ENCODE measurements at regions not wholly inside any gene's neighbourhood (a gene's known extent, or its start where the extent isn't known, plus 50 kb on each side); places are given as distances from the start of the nearest gene placed in this dataset.

DNA sequence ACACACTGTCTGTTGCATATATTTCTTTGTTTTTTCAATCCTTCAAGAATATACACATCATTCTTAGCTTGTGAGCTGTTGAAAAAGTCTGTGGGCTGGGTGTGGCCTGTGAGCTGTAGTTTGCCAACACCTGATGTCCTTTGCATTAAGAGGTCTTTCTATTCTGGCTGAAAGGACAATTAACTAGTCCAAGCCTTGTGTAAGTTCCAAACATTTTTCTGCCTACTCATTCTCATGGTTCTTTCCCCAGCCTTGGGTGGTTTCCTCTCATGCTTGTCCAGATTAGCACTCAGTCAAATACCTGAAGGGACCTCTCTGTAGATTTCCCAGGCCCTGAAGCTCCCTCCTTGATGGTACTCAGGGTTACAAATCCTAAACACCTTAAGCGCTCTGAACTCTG is 57.8 kb upstream of the NABP1 start:
- TF ChIP-seq POLR2AphosphoS5 (IDR thresholded peaks at IDR 0.05) (no peak), POLR2A (IDR thresholded peaks at IDR 0.05) (no peak)
- TF ChIP-seq, protein P1, sequence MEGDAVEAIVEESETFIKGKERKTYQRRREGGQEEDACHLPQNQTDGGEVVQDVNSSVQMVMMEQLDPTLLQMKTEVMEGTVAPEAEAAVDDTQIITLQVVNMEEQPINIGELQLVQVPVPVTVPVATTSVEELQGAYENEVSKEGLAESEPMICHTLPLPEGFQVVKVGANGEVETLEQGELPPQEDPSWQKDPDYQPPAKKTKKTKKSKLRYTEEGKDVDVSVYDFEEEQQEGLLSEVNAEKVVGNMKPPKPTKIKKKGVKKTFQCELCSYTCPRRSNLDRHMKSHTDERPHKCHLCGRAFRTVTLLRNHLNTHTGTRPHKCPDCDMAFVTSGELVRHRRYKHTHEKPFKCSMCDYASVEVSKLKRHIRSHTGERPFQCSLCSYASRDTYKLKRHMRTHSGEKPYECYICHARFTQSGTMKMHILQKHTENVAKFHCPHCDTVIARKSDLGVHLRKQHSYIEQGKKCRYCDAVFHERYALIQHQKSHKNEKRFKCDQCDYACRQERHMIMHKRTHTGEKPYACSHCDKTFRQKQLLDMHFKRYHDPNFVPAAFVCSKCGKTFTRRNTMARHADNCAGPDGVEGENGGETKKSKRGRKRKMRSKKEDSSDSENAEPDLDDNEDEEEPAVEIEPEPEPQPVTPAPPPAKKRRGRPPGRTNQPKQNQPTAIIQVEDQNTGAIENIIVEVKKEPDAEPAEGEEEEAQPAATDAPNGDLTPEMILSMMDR (IDR thresholded peaks at IDR 0.05): no peak
- WGBS: 96% methylated on average over 1 of the region's 1 CpG

DNA sequence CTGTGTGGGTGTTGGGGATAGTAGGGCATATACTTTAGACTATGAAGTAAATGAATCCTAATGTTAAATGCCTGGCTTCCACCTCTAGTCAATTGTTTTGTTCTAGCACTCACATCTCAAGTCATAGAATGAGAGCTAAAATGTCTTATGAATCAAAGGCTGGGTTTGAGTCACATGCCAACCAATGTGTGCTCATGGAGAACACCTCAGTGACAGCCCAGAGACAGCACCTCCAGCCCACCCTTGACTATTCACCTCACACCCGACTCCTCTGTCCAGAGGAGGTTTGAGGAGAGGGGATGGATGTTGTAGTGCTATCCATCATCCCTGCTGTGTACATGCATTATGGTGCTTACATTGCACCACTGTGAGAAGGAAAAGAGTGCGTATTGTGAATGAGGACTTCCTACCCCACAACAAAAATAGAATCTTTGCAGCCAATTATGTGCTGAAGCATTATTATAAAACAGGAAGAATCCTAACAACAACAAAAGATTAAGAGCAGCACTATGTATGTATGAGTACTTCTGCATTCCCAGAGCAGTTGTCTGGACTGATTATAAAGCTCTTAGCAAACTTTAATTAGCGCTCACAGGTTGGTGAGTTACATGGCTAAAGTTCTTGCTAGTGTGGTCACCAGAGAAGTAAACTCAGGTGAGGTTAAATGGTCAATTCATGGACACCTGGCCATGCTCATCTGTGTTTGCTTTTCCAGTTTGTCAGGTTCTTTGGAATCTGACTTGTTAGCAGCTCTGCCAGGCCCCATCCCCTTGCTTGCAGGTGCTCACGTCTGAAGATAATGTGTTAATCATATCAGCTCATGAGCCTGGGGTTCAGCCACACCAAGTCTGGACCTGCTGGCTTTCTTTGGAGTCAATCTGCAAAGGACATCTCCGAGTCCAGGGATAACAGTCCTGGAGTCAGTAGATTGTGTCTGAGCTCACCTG is 55.3 kb upstream of the NABP1 start:
- DNase-seq (ENCODE audit: low spot score): no peak
- Histone ChIP-seq H3K4me1 (replicated peaks) (no peaks in the 10 kb centered on the region), H3K9me3 (no peaks in the 10 kb centered on the region), H3K36me3 (no peaks in the 10 kb centered on the region), H3K27ac (no peak overlapping the region), H3K4me3 (no peak overlapping the region), H3K27me3 (replicated peaks; ENCODE audit: insufficient read depth) (no peaks in the 10 kb centered on the region)
- 79% methylated on average over 5 of the region's 5 CpGs for WGBS
- TF ChIP-seq, protein P1 (IDR thresholded peaks at IDR 0.05): no peak
- TF ChIP-seq POLR2A (IDR thresholded peaks at IDR 0.05): no peak
- TF ChIP-seq POLR2AphosphoS5 (IDR thresholded peaks at IDR 0.05): no peak
- intact Hi-C loops (cut with DNase I): no loop called here

More for the DNA sequence above, 57.8 kb upstream of the NABP1 start:
- Histone ChIP-seq H3K4me3 (no peak overlapping the region), H3K36me3 (no peaks in the 10 kb centered on the region), H3K9me3 (no peaks in the 10 kb centered on the region), H3K27ac (no peak overlapping the region), H3K4me1 (replicated peaks) (no peaks in the 10 kb centered on the region), H3K27me3 (replicated peaks; ENCODE audit: insufficient read depth) (no peaks in the 10 kb centered on the region)
- intact Hi-C loops (cut with DNase I): no loop called here
- DNase-seq (ENCODE audit: low spot score): no peak

DNA sequence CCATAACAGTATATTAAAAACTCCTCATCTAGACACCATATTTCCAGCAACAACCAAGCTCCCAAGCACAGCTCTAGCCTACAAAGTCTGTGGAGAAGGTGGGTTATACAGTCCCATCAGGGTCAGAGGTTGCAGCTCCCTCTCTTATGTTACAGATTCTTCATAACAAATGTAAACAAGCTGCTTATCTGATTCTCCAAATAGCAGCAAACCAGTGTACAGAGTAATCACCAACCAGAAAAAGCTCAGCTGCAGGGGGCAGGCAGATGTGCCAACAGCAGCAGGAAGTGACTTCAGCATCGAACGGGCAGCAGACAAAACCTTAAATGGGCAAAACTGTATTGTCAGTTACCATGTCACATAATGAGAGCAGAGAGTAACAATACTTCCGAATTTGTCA is 52.9 kb upstream of the NABP1 start:
- H3K27ac ChIP-seq: no peak overlapping the region
- no peak for TF ChIP-seq POLR2AphosphoS5 (IDR thresholded peaks at IDR 0.05)
- TF ChIP-seq POLR2A (IDR thresholded peaks at IDR 0.05): no peak
- TF ChIP-seq, protein P1 (IDR thresholded peaks at IDR 0.05): no peak
- no peaks in the 10 kb centered on the region for H3K27me3 ChIP-seq (replicated peaks; ENCODE audit: insufficient read depth)
- H3K4me1 ChIP-seq (replicated peaks): no peaks in the 10 kb centered on the region
- DNase-seq (ENCODE audit: low spot score): no peak
- WGBS: 82% methylated on average over 3 of the region's 3 CpGs
- H3K36me3 ChIP-seq: no peaks in the 10 kb centered on the region
- no peak overlapping the region for H3K4me3 ChIP-seq
- no peaks in the 10 kb centered on the region for H3K9me3 ChIP-seq
- intact Hi-C loops (cut with DNase I): no loop called here

DNA sequence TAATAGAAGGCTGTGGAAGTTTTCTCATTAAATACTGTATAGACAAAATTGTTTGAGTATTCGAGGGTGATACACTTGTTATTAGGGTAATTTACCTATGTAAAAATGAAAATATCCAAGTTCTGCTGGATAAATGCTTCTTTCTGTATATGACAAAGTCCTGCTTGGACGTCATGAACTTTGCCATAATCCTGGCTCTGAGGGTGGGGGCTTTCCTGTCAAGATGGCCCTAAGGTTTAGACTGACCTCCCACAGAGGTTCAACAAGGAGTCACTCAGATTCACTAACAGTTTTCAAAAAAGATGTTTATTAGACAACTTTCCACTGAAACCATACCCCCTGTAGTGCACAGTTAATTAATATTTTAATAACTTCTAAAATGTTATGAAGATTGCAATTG is 52.5 kb upstream of the NABP1 start:
- H3K4me1 ChIP-seq (replicated peaks): no peaks in the 10 kb centered on the region
- no peak overlapping the region for H3K27ac ChIP-seq
- TF ChIP-seq POLR2AphosphoS5 (IDR thresholded peaks at IDR 0.05) (no peak), POLR2A (IDR thresholded peaks at IDR 0.05) (no peak)
- TF ChIP-seq, protein P1 (IDR thresholded peaks at IDR 0.05): no peak
- no peaks in the 10 kb centered on the region for H3K9me3 ChIP-seq
- no peak for DNase-seq (ENCODE audit: low spot score)
- no peak overlapping the region for H3K4me3 ChIP-seq
- intact Hi-C loops (cut with DNase I): no loop called here
- H3K27me3 ChIP-seq (replicated peaks; ENCODE audit: insufficient read depth): no peaks in the 10 kb centered on the region
- H3K36me3 ChIP-seq: no peaks in the 10 kb centered on the region
- whole genome bisulfite sequencing: 37% methylated on average over 2 of the region's 2 CpGs

Data from prostate gland (tissue), 2 donors.